ENCODE measurements at regions not wholly inside any gene's neighbourhood (a gene's known extent, or its start where the extent isn't known, plus 50 kb on each side); places are given as distances from the start of the nearest gene placed in this dataset.
"Not testable (repeated sequence)": the region's sequence is repeated elsewhere in the genome, so short reads cannot be mapped to it uniquely, and the experiment has no call there.

DNA sequence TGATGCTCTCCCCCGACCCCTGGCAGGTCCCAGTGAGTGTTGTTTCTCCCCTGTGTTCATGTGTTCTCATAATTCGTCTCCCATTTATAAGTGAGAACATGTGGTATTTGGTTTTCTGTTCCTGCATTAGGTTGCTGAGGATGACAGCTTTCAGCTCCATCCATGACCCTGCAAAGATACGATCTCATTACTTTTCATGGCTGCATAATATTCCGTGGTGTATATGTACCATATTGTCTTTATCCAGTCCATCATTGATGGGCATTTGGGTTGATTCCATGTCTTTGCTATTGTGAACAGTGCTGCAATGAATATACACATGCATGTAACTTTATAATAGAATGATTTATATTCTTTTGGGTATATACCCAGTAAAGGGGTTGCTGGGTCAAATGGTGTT is 321.5 kb downstream of the EMP1 start:
- not testable (repeated sequence) for H3K27me3 ChIP-seq (ENCODE audit: control insufficient read depth, insufficient read depth, low read length); H3K9ac ChIP-seq (ENCODE audit: low read depth, low read length); H3K4me1 ChIP-seq (ENCODE audit: control insufficient read depth, insufficient read depth, low read length); H3K36me3 ChIP-seq (ENCODE audit: insufficient read depth, low read length); H3K9me3 ChIP-seq (replicated peaks; ENCODE audit: low read length); H3K4me2 ChIP-seq (ENCODE audit: low read length); H3K4me3 ChIP-seq (ENCODE audit: low read length)

DNA sequence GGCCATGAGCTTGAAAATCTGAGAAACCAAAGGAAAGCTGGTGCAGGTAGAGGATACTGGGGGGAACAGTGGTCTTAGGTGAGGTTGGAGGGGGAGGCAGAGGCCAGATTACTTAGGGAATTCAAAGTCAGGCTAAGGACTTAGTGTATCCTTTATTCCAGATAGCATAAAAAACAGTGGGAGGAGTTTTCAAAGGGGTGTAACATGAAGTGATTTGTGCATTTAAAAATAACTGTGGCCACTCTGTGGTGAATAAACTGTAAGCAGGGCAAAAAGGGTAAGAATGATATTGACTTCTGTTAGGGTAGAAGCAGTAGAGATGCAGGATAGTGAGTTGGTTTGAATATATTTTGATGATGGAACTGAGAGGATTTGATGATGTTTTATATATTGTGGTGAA is 313.2 kb downstream of the EMP1 start:
- H3K4me1 ChIP-seq (ENCODE audit: control insufficient read depth, insufficient read depth, low read length) = no peaks in the 10 kb centered on the region
- no peaks in the 10 kb centered on the region for H3K9me3 ChIP-seq (replicated peaks; ENCODE audit: low read length)
- H3K4me2 ChIP-seq (ENCODE audit: low read length) = no peak overlapping the region
- H3K9ac ChIP-seq (ENCODE audit: low read depth, low read length) = no peak overlapping the region
- H3K27me3 ChIP-seq (ENCODE audit: control insufficient read depth, insufficient read depth, low read length) = peaks cover 3% of the 10 kb centered on the region
- H3K36me3 ChIP-seq (ENCODE audit: insufficient read depth, low read length) = no peaks in the 10 kb centered on the region
- no peak overlapping the region for H3K4me3 ChIP-seq (ENCODE audit: low read length)

DNA sequence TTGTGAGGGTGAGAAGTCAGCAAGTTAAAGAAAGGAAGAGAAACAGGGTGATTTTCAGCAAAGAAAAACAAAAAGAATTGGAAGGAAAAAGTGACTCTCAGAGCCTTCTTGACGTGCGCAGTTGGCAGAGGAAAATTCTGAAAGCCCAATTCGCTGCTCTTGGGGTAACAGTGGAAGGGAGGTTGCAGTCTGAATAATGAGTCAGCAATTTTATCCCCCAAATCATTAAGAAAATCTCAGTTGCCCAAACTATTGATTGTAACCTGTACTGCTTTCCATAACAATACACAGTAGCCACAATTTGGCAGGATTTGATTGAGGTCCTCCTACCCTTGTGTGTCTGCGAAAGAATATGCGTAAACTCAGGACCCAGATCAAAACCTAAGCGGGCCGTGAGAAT is 309.1 kb downstream of the EMP1 start:
- Histone ChIP-seq H3K4me1 (ENCODE audit: control insufficient read depth, insufficient read depth, low read length) (peaks cover 5% of the 10 kb centered on the region), H3K9ac (ENCODE audit: low read depth, low read length) (no peak overlapping the region), H3K9me3 (replicated peaks; ENCODE audit: low read length) (no peaks in the 10 kb centered on the region), H3K36me3 (ENCODE audit: insufficient read depth, low read length) (no peaks in the 10 kb centered on the region), H3K4me2 (ENCODE audit: low read length) (no peak overlapping the region), H3K4me3 (ENCODE audit: low read length) (no peak overlapping the region), H3K27me3 (ENCODE audit: control insufficient read depth, insufficient read depth, low read length) (peaks cover 3% of the 10 kb centered on the region)

DNA sequence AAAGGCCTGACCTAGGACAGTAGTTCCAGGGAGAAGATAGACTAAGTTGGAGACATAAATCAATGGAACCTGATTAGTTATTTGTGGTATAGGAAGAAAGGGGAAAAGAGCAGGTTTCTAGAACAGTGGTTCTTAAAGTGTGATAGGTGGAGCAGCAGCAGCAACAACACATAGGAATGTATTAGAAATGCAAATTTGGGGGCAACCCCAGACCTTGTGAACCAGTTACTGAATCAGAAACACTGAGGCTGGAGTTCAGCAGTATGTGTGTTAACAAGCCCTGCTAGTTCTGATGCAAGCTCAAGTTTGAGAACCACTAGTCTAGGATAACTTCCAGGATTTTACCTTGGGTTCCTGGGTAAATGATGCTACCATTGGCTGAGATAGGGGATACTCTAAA is 308.7 kb downstream of the EMP1 start:
- no peak overlapping the region for H3K9ac ChIP-seq (ENCODE audit: low read depth, low read length)
- no peak overlapping the region for H3K4me3 ChIP-seq (ENCODE audit: low read length)
- H3K9me3 ChIP-seq (replicated peaks; ENCODE audit: low read length) = no peaks in the 10 kb centered on the region
- H3K4me2 ChIP-seq (ENCODE audit: low read length) = no peak overlapping the region
- no peaks in the 10 kb centered on the region for H3K36me3 ChIP-seq (ENCODE audit: insufficient read depth, low read length)
- H3K4me1 ChIP-seq (ENCODE audit: control insufficient read depth, insufficient read depth, low read length) = peaks cover 5% of the 10 kb centered on the region
- peaks cover 3% of the 10 kb centered on the region for H3K27me3 ChIP-seq (ENCODE audit: control insufficient read depth, insufficient read depth, low read length)

DNA sequence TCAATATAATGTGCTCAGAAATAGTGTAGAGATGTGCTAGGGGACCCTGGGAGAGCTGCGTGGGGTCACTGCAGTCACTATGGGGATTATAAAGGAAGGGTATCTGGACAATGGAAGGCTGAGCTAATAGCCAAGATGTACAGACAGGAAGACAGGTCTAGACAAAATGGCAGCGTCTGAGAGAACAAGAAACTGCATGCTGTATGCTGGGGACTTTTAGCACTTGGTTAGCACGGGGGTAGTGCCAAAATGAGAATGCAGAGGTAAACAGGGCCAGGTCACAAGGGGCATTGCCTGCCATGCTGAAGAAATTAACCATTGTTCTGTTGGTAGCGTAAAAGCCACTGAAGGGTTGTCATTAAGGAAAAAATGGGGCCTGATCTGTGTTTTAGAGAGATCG is 308.2 kb downstream of the EMP1 start:
- H3K9ac ChIP-seq (ENCODE audit: low read depth, low read length) = no peak overlapping the region
- no peaks in the 10 kb centered on the region for H3K36me3 ChIP-seq (ENCODE audit: insufficient read depth, low read length)
- H3K9me3 ChIP-seq (replicated peaks; ENCODE audit: low read length) = no peaks in the 10 kb centered on the region
- H3K27me3 ChIP-seq (ENCODE audit: control insufficient read depth, insufficient read depth, low read length) = peaks cover 5% of the 10 kb centered on the region
- no peak overlapping the region for H3K4me2 ChIP-seq (ENCODE audit: low read length)
- H3K4me1 ChIP-seq (ENCODE audit: control insufficient read depth, insufficient read depth, low read length) = peaks cover 5% of the 10 kb centered on the region
- no peak overlapping the region for H3K4me3 ChIP-seq (ENCODE audit: low read length)

DNA sequence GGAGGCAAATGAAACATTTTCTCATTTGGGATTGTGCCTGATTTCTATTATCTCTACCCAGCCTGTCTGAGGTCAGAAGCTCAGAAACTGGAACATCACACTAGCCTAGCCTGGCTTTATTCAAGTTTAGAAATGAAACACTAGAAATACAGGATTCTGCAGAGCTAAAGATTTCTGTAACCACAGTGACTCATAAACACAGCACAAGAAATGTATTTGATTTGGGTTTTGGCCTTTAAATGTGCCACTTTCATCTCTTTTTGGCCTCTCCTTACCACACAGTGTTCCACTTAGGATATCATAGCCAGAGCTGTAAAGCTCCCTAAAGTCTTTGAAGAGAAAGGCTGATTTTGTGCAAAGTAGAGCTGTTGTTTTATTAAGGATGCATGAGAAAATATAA is 307.5 kb downstream of the EMP1 start:
- no peak overlapping the region for H3K4me2 ChIP-seq (ENCODE audit: low read length)
- H3K4me3 ChIP-seq (ENCODE audit: low read length) = no peak overlapping the region
- H3K9me3 ChIP-seq (replicated peaks; ENCODE audit: low read length) = no peaks in the 10 kb centered on the region
- no peak overlapping the region for H3K9ac ChIP-seq (ENCODE audit: low read depth, low read length)
- peaks cover 5% of the 10 kb centered on the region for H3K4me1 ChIP-seq (ENCODE audit: control insufficient read depth, insufficient read depth, low read length)
- H3K36me3 ChIP-seq (ENCODE audit: insufficient read depth, low read length) = no peaks in the 10 kb centered on the region
- peaks cover 7% of the 10 kb centered on the region for H3K27me3 ChIP-seq (ENCODE audit: control insufficient read depth, insufficient read depth, low read length)

DNA sequence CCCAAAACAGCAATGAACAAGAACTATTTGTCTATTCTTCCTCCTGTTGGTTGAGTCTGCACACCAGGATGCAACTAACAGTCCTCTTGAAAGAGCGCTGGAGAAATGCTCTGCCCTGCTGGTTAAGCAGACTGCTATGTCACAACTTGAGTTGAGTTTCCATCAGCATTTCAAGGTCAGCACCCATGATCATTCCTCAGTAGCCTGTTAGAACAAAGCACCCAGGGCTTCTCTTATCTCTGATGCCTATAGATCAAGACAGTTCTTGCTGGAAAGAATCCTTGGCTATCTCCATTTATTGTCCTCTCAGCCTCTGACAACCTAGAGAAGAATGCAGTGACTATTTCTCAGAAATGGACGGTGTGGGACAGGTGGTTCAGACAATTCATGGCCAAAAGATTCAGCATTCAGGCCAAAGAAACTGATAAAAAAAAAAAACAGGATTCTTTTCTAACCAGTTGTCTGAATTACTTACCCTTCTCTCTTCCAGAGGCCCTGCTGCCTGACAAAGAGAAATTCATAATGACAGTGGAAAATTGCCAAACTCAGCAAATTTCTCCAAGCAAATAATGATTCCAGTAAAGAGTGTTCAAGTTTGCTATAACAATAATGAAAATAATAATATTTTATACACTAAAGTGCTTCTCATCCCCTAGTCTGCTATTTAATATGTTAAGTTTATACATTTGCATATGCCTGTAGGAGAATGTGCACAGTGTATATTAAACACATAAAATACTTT is 306.7 kb downstream of the EMP1 start:
- H3K4me2 ChIP-seq (ENCODE audit: low read length) = no peak overlapping the region
- peaks cover 5% of the 10 kb centered on the region for H3K4me1 ChIP-seq (ENCODE audit: control insufficient read depth, insufficient read depth, low read length)
- no peak overlapping the region for H3K9ac ChIP-seq (ENCODE audit: low read depth, low read length)
- no peaks in the 10 kb centered on the region for H3K36me3 ChIP-seq (ENCODE audit: insufficient read depth, low read length)
- H3K27me3 ChIP-seq (ENCODE audit: control insufficient read depth, insufficient read depth, low read length) = peaks cover 7% of the 10 kb centered on the region
- no peak overlapping the region for H3K4me3 ChIP-seq (ENCODE audit: low read length)
- H3K9me3 ChIP-seq (replicated peaks; ENCODE audit: low read length) = no peaks in the 10 kb centered on the region

DNA sequence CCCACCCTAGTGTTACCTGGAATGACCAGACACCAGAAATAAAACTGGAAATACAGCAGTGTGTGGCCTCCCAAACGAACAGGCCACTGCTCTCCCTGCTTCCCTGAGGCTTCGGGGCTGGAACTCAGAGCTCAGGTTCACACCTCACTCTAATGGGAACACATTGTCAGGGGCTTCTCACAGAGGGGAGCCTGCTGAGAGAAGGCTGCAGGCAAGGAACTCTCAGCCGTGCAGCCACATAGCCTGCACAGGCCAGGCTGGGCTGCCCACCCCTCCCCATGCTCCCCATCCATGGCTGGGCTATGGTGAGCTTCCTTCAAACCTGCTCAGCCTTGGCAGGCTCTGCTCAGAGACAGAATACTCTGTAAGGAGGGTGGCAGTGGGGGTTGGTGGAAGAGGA is 302.5 kb downstream of the EMP1 start:
- Histone ChIP-seq H3K4me2 (ENCODE audit: low read length) (no peak overlapping the region), H3K9ac (ENCODE audit: low read depth, low read length) (no peak overlapping the region), H3K9me3 (replicated peaks; ENCODE audit: low read length) (no peaks in the 10 kb centered on the region), H3K27me3 (ENCODE audit: control insufficient read depth, insufficient read depth, low read length) (peaks cover 4% of the 10 kb centered on the region), H3K36me3 (ENCODE audit: insufficient read depth, low read length) (no peaks in the 10 kb centered on the region), H3K4me1 (ENCODE audit: control insufficient read depth, insufficient read depth, low read length) (no peaks in the 10 kb centered on the region), H3K4me3 (ENCODE audit: low read length) (no peak overlapping the region)

DNA sequence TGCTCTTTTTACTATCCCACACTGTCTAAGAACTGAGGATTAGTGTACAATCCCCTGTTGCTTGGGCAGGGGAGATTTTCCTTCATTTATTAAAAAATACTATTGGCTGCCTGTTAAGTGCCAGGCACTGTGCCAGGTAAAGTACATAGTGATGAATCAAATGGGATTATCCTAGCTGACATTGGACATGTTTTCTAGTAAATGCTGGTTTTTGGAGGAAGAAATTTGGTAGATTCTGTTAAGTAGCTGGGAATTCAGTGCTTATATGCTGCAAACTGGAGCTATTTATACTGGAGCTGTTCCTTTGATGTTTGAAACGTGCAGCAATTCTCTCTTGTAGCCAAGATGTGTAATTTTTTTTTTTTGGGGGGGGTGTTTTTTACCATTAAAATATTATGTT is 299.6 kb downstream of the EMP1 start:
- Histone ChIP-seq H3K4me3 (ENCODE audit: low read length) (no peak overlapping the region), H3K9ac (ENCODE audit: low read depth, low read length) (no peak overlapping the region), H3K27me3 (ENCODE audit: control insufficient read depth, insufficient read depth, low read length) (peaks cover 7% of the 10 kb centered on the region), H3K4me1 (ENCODE audit: control insufficient read depth, insufficient read depth, low read length) (no peaks in the 10 kb centered on the region), H3K4me2 (ENCODE audit: low read length) (no peak overlapping the region), H3K36me3 (ENCODE audit: insufficient read depth, low read length) (no peaks in the 10 kb centered on the region), H3K9me3 (replicated peaks; ENCODE audit: low read length) (no peaks in the 10 kb centered on the region)

DNA sequence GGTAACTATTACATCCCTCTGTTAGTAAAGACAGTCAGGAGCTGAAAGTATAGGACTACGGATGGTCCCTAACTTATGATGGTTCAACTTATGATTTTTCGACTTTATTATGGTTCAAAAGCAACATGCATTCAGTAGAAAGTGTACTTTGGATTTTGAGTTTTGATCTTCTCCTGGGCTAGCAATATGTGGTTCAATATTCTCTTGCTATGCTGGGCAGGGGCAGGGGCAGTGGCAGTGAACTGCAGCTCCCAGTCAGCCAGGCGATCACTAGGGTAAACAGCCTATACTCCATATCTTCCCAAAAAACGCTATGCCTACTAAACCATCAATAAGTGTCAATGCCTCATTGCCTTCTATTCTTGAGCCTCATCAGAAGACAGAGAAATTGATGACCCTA is 292.7 kb downstream of the EMP1 start:
- H3K27me3 ChIP-seq (ENCODE audit: control insufficient read depth, insufficient read depth, low read length) = peaks cover 3% of the 10 kb centered on the region
- no peak overlapping the region for H3K4me2 ChIP-seq (ENCODE audit: low read length)
- H3K36me3 ChIP-seq (ENCODE audit: insufficient read depth, low read length) = no peaks in the 10 kb centered on the region
- H3K4me3 ChIP-seq (ENCODE audit: low read length) = no peak overlapping the region
- H3K9me3 ChIP-seq (replicated peaks; ENCODE audit: low read length) = no peaks in the 10 kb centered on the region
- H3K9ac ChIP-seq (ENCODE audit: low read depth, low read length) = no peak overlapping the region
- no peaks in the 10 kb centered on the region for H3K4me1 ChIP-seq (ENCODE audit: control insufficient read depth, insufficient read depth, low read length)

DNA sequence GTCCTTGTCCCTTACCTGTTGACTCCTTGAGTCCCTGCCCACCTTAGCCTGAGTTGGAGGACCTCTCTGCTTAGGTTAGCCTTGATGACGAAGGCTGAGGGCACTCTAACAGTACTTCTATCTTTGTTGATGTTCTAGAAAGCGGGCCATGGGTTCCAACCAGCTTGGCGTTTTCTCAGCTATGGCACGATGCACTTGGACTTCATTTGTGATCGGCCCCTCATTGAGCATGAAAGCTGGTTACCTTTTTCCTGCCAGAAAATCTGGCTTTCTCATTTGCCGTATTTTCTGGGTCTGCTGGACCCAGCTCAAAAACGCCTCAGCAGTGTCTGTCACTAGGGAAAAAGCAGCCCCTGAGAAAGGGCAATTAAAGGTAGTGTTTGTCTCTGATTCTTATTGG is 290.8 kb downstream of the EMP1 start:
- H3K27me3 ChIP-seq (ENCODE audit: control insufficient read depth, insufficient read depth, low read length) = no peaks in the 10 kb centered on the region
- no peaks in the 10 kb centered on the region for H3K9me3 ChIP-seq (replicated peaks; ENCODE audit: low read length)
- no peaks in the 10 kb centered on the region for H3K36me3 ChIP-seq (ENCODE audit: insufficient read depth, low read length)
- no peak overlapping the region for H3K9ac ChIP-seq (ENCODE audit: low read depth, low read length)
- no peak overlapping the region for H3K4me2 ChIP-seq (ENCODE audit: low read length)
- no peak overlapping the region for H3K4me3 ChIP-seq (ENCODE audit: low read length)
- no peaks in the 10 kb centered on the region for H3K4me1 ChIP-seq (ENCODE audit: control insufficient read depth, insufficient read depth, low read length)

DNA sequence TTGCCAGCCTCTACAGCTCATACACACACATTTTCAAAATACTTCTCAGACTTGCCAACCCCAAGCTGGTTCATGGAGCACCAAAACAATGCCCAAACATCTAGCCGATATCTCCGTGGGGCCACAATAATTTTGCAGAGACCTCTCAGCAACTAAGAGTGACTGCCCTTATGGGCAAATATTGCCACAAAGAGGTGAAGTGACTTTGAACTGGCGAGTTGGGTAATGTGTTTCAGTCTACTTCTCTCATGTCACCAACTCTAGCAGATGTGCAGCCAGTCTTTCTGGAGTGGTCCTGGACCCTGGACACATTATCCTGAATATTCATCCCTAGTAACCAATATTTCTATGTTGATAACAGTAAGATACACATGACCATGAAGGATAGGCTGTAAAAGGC is 290.3 kb downstream of the EMP1 start:
- no peak overlapping the region for H3K4me2 ChIP-seq (ENCODE audit: low read length)
- no peak overlapping the region for H3K4me3 ChIP-seq (ENCODE audit: low read length)
- no peaks in the 10 kb centered on the region for H3K4me1 ChIP-seq (ENCODE audit: control insufficient read depth, insufficient read depth, low read length)
- no peaks in the 10 kb centered on the region for H3K27me3 ChIP-seq (ENCODE audit: control insufficient read depth, insufficient read depth, low read length)
- H3K36me3 ChIP-seq (ENCODE audit: insufficient read depth, low read length) = no peaks in the 10 kb centered on the region
- H3K9ac ChIP-seq (ENCODE audit: low read depth, low read length) = no peak overlapping the region
- H3K9me3 ChIP-seq (replicated peaks; ENCODE audit: low read length) = no peaks in the 10 kb centered on the region
